Fibroblast of pulmonary artery (primary cell): ENCODE measurements at regions not wholly inside any gene's neighbourhood (a gene's known extent, or its start where the extent isn't known, plus 50 kb on each side); places are given as distances from the start of the nearest gene placed in this dataset.
"Not testable (repeated sequence)": the region's sequence is repeated elsewhere in the genome, so short reads cannot be mapped to it uniquely, and the experiment has no call there.

Experiments
- DNase-seq: peaks from one replicate; pipeline ENCODE4 v3.0.0-alpha.2; 2010; ENCODE audit warnings: low read depth
- H3K4me3 ChIP-seq: replicated peaks from 2 replicates; pipeline ENCODE4 v1.5.1; 2011; ENCODE audit warnings: low read depth, mild to moderate bottlenecking, control low read depth, low read length, moderate library complexity
- CTCF ChIP-seq: IDR thresholded peaks from 2 replicates; pipeline ENCODE4 v1.5.1; 2011; ENCODE audit warnings: mild to moderate bottlenecking, control low read depth, low read length, inconsistent platforms; ENCODE audit errors: missing control alignments

GRCh38 chr6:140011537-140011936 lies 637.1 kb upstream of the CITED2 start:
- DNase-seq: no peak
- no peak overlapping the region for H3K4me3 ChIP-seq
- no peak for TF ChIP-seq CTCF

GRCh38 chr6:140009286-140009685 lies 634.8 kb upstream of the CITED2 start:
- DNase-seq: no peak
- no peak for TF ChIP-seq CTCF

GRCh38 chr6:140007525-140007924 lies 633.1 kb upstream of the CITED2 start:
- DNase-seq: no peak
- TF ChIP-seq CTCF: no peak
- H3K4me3 ChIP-seq: no peak overlapping the region

More at GRCh38 chr6:140009286-140009685, 634.8 kb upstream of the CITED2 start:
- no peak overlapping the region for H3K4me3 ChIP-seq

GRCh38 chr6:140003217-140003616 lies 628.8 kb upstream of the CITED2 start:
- no peak for TF ChIP-seq CTCF
- H3K4me3 ChIP-seq: no peak overlapping the region
- no peak for DNase-seq

GRCh38 chr6:140002396-140003022 lies 628.1 kb upstream of the CITED2 start:
- DNase-seq: no peak
- H3K4me3 ChIP-seq: no peak overlapping the region
- TF ChIP-seq CTCF: no peak

GRCh38 chr6:140001821-140002341 lies 627.4 kb upstream of the CITED2 start:
- no peak for TF ChIP-seq CTCF
- no peak for DNase-seq
- H3K4me3 ChIP-seq: no peak overlapping the region

- DNase-seq: no peak
- no peak for TF ChIP-seq CTCF
- no peak overlapping the region for H3K4me3 ChIP-seq
Measured at GRCh38 chr6:140001005-140001404, 626.6 kb upstream of the CITED2 start.

- DNase-seq, H3K4me3 ChIP-seq: not testable (repeated sequence)
Measured at GRCh38 chr6:139999661-140000060, 625.2 kb upstream of the CITED2 start.

- DNase-seq, H3K4me3 ChIP-seq: not testable (repeated sequence)
Measured at GRCh38 chr6:139998478-139998877, 624.0 kb upstream of the CITED2 start.
